ENCODE measurements at regions not wholly inside any gene's neighbourhood (a gene's known extent, or its start where the extent isn't known, plus 50 kb on each side); places are given as distances from the start of the nearest gene placed in this dataset.

GRCh38 chr6:156102129-156102528 is 646.5 kb upstream of the NOX3 start:
- DNase-seq, result no peak

GRCh38 chr6:156098839-156099238 is 643.2 kb upstream of the NOX3 start:
- DNase-seq, result no peak

- DNase-seq, result no peak
Measured at GRCh38 chr6:156087487-156087886, 631.8 kb upstream of the NOX3 start.

- no peak for DNase-seq
Measured at GRCh38 chr6:156082012-156082411, 626.4 kb upstream of the NOX3 start.

GRCh38 chr6:156080371-156080770 is 624.7 kb upstream of the NOX3 start:
- no peak for DNase-seq

- DNase-seq, result no peak
Measured at GRCh38 chr6:156068881-156069280, 613.2 kb upstream of the NOX3 start.

GRCh38 chr6:156065849-156066248 is 610.2 kb upstream of the NOX3 start:
- no peak for DNase-seq

- DNase-seq, result no peak
Measured at GRCh38 chr6:156062091-156062563, 606.5 kb upstream of the NOX3 start.

- DNase-seq, result no peak
Measured at GRCh38 chr6:156061465-156061864, 605.8 kb upstream of the NOX3 start.

- no peak for DNase-seq
Measured at GRCh38 chr6:156060013-156060412, 604.4 kb upstream of the NOX3 start.

GRCh38 chr6:156058356-156058755 is 602.7 kb upstream of the NOX3 start:
- DNase-seq, result no peak

GRCh38 chr6:156057869-156058268 is 602.2 kb upstream of the NOX3 start:
- DNase-seq, result no peak

- DNase-seq, result no peak
Measured at GRCh38 chr6:156056085-156056484, 600.4 kb upstream of the NOX3 start.

GRCh38 chr6:156053626-156054025 is 598.0 kb upstream of the NOX3 start:
- DNase-seq, result no peak

- no peak for DNase-seq
Measured at GRCh38 chr6:156046841-156047449, 591.3 kb upstream of the NOX3 start.

GRCh38 chr6:156046268-156046665 is 590.6 kb upstream of the NOX3 start:
- no peak for DNase-seq

- DNase-seq, result no peak
Measured at GRCh38 chr6:156045401-156046267, 590.0 kb upstream of the NOX3 start.

- no peak for DNase-seq
Measured at GRCh38 chr6:156033598-156033997, 578.0 kb upstream of the NOX3 start.

GRCh38 chr6:156031516-156031915 is 575.9 kb upstream of the NOX3 start:
- DNase-seq, result no peak

GRCh38 chr6:156030053-156030452 is 574.4 kb upstream of the NOX3 start:
- DNase-seq, result no peak

GRCh38 chr6:156029286-156029985 is 573.8 kb upstream of the NOX3 start:
- no peak for DNase-seq

- no peak for DNase-seq
Measured at GRCh38 chr6:156028335-156029131, 572.9 kb upstream of the NOX3 start.

GRCh38 chr6:156027248-156027626 is 571.6 kb upstream of the NOX3 start:
- no peak for DNase-seq

Data from NCI-H2029 (cell line).